ENCODE measurements at regions not wholly inside any gene's neighbourhood (a gene's known extent, or its start where the extent isn't known, plus 50 kb on each side); places are given as distances from the start of the nearest gene placed in this dataset.
"Not testable (repeated sequence)": the region's sequence is repeated elsewhere in the genome, so short reads cannot be mapped to it uniquely, and the experiment has no call there.

DNA sequence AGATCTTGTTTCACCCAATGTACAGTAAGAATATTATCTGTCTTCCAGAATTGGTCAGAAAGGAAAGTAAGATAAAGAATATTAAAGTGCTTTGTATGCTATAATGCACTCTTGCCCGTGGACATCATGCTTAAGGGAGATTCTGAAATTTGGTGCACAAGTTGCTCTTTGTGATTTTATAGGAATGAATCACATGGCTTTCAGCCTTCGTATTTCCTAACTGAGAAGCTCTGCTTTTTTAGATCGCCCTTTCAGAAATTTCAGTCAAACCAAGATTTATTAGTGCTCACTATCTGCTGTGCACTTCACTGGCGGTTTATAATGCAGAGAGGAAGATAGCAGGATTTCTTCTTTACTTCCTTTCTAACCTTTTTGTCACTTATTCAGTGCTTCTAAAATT, 1248.5 kb upstream of the LRRN3 start:
- H3K36me3 Mint-ChIP-seq: no peaks in the 10 kb centered on the region
- no peaks in the 10 kb centered on the region for H3K9me3 Mint-ChIP-seq
- DNase-seq (ENCODE audit: low spot score in 2 of 2): no peak
- H3K27ac Mint-ChIP-seq: no peak overlapping the region
- no peaks in the 10 kb centered on the region for H3K4me1 Mint-ChIP-seq
- no peak for ATAC-seq
- no peak overlapping the region for H3K4me3 Mint-ChIP-seq

DNA sequence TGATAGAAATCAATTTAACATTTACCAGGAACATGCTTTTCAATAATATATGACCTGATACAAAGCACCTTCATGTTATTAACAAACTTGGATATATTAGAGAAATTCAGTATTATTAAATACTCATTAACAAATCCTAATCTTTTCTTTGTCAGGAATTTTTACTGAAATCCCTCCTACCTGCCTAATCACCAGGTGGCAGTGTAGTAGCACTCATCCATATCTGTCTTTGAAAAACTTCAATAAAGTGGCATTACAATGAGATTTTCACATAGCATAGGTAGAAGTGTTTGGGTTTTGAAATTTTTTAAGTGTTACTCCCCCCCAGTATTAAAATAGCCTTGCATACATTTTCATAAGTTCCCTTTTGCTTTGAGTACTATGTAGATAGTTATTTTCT, 1246.6 kb upstream of the LRRN3 start:
- Mint-ChIP-seq H3K36me3 (no peaks in the 10 kb centered on the region), H3K27ac (no peak overlapping the region), H3K4me1 (no peaks in the 10 kb centered on the region), H3K9me3 (peaks cover 2% of the 10 kb centered on the region), H3K4me3 (no peak overlapping the region)
- ATAC-seq (no peak), DNase-seq (ENCODE audit: low spot score in 2 of 2) (no peak)

DNA sequence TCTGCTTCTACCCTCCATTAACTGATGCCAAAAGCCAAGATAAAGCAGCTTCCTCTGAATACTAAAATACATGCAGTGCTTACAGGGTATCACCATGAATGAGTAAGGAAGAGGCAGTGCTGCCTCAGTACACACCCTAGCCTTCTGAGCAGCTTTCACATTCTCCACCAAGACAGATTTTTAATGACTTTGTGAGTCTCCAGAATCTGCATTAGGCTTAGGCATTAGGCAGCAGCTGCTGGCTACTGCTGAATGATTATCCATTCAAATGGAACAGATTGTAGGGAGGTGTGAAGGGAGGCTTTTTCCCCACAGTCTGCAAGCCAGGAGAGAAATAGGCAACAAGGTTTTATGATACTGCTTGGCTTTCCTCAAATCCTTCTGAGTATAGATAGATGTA, 1226.7 kb upstream of the LRRN3 start:
- no peak overlapping the region for H3K27ac Mint-ChIP-seq
- ATAC-seq: no peak
- H3K36me3 Mint-ChIP-seq: no peaks in the 10 kb centered on the region
- H3K4me3 Mint-ChIP-seq: no peak overlapping the region
- DNase-seq (ENCODE audit: low spot score in 2 of 2): no peak
- peaks cover 8% of the 10 kb centered on the region for H3K9me3 Mint-ChIP-seq
- no peaks in the 10 kb centered on the region for H3K4me1 Mint-ChIP-seq

DNA sequence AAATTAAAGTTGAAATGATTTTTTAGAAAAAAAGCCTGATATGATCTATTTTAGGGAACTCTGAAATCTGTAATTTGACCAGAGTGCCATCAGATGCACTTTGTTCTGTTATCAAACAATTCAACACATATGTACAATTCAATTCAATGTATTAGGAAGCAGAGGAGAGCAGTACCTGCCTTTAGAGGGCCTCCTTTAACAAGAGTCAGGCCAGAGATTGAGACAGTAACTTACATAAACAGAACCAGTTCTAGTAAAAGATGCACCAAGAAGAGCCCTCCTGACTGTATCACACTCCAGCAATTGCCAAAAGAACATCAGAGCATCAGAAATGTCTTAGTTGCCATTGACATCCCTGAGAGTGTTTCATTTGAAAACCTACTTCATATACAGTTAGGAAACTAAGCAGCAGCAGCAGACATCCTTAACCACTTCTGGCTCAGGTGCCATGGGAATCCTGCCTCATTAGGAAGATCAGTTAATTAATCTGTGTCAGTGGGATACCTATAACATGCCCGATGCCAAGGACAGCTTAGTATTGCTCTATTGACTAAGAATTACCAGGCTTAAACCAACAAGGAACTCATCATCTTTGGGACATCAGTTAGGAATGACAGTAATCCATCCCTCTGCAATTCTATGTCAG, 1222.6 kb upstream of the LRRN3 start:
- Mint-ChIP-seq H3K36me3 (no peaks in the 10 kb centered on the region), H3K4me1 (no peaks in the 10 kb centered on the region), H3K9me3 (peaks cover 8% of the 10 kb centered on the region), H3K4me3 (no peak overlapping the region), H3K27ac (no peak overlapping the region)
- DNase-seq (ENCODE audit: low spot score in 2 of 2): no peak
- no peak for ATAC-seq

DNA sequence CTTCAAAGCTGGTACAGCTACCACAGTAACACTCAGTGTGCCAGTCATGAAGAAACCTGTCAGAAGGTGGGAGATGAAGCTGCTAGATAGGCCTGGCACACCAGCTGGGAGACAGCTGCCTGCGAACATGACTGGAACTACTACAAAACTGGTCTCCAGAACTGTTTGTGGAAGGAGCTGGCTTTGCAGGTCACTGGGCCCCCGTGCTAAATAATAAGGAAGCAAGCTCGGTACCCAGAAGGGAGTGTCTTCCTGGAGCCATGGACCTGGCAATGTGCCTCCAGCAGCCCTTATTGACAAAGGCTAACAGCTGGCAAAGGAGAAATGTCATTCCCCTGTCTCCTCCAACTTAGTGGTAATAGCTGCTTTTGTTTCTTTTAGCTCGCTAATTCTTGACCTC, 1217.6 kb upstream of the LRRN3 start:
- DNase-seq (ENCODE audit: low spot score in 2 of 2): no peak
- Mint-ChIP-seq H3K4me1 (no peaks in the 10 kb centered on the region), H3K9me3 (peaks cover 5% of the 10 kb centered on the region), H3K36me3 (no peaks in the 10 kb centered on the region), H3K4me3 (no peak overlapping the region), H3K27ac (no peak overlapping the region)
- ATAC-seq: no peak

DNA sequence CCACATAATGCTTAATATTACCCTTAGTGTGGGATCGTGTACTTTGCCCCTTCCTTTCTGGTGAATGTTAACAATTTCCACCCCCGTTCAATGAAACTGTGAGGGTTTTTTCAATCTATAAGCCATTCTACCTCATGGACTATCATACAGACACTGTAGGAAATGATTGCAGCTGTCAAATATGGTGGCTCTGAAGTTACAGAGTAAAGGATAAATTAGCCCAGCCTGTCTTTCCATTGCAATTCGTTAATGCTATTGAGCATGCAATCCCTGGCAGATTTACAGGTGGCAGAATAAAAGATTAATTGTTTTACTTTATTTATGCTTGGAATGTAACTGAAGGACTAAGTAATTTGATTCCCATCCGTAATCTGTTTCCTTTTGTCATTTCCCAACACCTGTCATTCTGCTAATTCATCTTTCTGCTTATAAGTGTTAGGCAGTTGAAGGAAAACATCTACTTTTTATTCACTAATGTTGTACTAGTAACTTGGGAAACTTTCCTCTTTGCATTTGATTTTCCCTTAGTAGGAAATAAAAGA, 1211.6 kb upstream of the LRRN3 start:
- Mint-ChIP-seq H3K9me3 (peaks cover 13% of the 10 kb centered on the region), H3K36me3 (no peaks in the 10 kb centered on the region), H3K27ac (no peak overlapping the region), H3K4me3 (no peak overlapping the region), H3K4me1 (no peaks in the 10 kb centered on the region)
- no peak for ATAC-seq
- no peak for DNase-seq (ENCODE audit: low spot score in 2 of 2)

DNA sequence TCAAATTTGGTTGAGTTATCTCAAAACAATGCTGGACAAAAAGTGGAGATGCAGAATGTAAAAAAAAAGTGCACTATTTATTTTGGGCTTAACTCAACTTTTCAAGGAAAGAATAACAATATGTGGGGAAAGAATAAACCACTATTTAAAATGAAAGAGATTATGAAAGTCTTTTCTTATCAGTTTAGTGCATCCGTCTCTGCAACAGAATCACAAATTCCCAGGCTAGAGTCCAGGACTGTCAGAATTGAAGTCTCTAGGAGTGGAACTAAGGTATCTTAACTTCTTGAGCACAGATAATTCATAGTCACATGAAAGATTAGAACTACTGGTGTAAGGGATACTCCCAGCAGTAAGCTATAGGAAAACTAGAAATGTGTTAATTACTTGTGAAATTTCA, 1200.3 kb upstream of the LRRN3 start:
- no peak for DNase-seq (ENCODE audit: low spot score in 2 of 2)
- no peaks in the 10 kb centered on the region for H3K36me3 Mint-ChIP-seq
- no peak for ATAC-seq
- no peak overlapping the region for H3K27ac Mint-ChIP-seq
- H3K4me3 Mint-ChIP-seq: no peak overlapping the region
- no peaks in the 10 kb centered on the region for H3K4me1 Mint-ChIP-seq
- peaks cover 7% of the 10 kb centered on the region for H3K9me3 Mint-ChIP-seq

DNA sequence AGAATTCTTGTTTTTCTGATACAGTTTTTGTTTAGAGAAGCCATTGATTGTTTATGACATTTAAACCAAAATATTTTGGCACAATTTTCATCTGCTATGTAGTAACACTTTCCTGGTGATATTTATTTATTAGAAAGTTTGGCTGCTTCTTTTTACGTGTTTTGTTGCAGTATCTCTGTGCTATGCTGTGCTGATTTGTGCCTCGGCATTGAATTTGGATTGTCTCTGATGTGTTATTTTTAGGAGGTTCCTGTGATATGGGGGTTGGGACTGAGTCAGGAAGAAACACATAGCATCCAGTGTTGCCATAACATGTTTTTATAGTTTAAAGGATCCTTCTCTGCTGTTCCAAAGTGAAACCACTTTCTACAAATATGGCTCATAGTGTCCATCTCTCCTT, 1197.7 kb upstream of the LRRN3 start:
- no peaks in the 10 kb centered on the region for H3K4me1 Mint-ChIP-seq
- no peak overlapping the region for H3K4me3 Mint-ChIP-seq
- H3K27ac Mint-ChIP-seq: no peak overlapping the region
- H3K36me3 Mint-ChIP-seq: no peaks in the 10 kb centered on the region
- DNase-seq (ENCODE audit: low spot score in 2 of 2) (no peak), ATAC-seq (no peak)
- peaks cover 7% of the 10 kb centered on the region for H3K9me3 Mint-ChIP-seq

DNA sequence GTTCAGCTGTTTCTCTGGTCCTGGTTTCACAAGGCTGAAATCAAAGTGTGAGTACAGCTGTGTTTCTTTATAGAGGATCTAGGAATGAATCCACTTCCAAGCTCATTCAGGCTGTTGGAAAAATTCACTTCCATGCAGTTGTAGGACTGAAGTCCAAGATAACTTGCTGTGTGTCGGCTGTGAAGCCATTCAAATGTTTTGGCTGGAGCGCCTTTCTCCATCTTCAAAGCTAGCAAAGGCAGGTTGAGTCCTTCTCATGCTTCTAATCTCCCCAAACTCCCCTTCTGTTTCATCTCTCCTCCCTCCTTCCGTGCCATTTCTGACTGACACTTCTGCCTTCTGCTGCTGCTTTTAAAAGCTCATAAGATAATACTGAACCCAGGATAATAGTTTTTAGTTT, 1195.4 kb upstream of the LRRN3 start:
- Mint-ChIP-seq H3K27ac (no peak overlapping the region), H3K9me3 (peaks cover 7% of the 10 kb centered on the region), H3K4me1 (no peaks in the 10 kb centered on the region), H3K36me3 (no peaks in the 10 kb centered on the region), H3K4me3 (no peak overlapping the region)
- no peak for DNase-seq (ENCODE audit: low spot score in 2 of 2)
- ATAC-seq: no peak

DNA sequence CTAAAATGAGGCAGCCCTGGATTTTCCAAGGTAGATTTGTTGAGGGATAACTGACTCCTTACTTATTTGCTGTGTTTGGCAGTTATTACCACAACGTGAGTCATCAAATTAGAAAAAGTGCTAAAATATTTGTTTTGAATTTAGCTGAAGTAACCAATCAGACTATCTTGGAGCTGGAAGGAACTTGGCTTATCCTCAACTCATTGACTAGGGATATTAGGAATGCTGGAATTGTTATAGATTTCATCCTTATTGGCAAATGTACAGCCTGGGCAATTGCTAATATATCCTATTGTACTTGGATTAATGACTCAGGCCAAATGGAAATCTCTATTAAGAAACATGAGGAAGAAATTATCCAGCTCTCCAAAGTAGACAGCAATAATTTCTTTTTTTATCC, 1189.0 kb upstream of the LRRN3 start:
- Mint-ChIP-seq H3K9me3 (peaks cover 3% of the 10 kb centered on the region), H3K27ac (no peak overlapping the region)

DNA sequence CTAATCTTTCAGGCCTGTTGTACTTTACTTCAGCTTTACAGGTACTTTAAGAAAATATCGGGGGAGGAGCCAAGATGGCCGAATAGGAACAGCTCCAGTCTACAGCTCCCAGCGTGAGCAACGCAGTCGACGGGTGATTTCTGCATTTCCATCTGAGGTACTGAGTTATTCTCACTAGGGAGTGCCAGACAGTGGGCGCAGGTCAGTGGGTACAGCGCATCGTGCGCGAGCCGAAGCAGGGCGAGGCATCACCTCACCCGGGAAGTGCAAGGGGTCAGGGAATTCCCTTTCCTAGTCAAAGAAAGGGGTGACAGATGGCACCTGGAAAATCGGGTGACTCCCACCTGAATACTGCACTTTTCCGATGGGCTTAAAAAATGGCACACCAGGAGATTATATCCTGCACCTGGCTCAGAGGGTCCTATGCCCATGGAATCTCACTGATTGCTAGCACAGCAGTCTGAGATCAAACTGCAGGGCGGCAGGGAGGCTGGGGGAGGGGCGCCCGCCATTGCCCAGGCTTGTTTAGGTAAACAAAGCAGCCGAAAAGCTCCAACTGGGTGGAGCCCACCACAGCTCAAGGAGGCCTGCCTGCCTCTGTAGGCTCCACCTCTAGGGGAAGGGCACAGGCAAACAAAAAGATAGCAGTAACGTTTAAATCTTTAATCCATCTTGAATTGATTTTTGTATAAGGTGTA, 1185.4 kb upstream of the LRRN3 start:
- DNase-seq (ENCODE audit: low spot score in 2 of 2); H3K27ac Mint-ChIP-seq; H3K36me3 Mint-ChIP-seq; ATAC-seq; H3K4me1 Mint-ChIP-seq; H3K4me3 Mint-ChIP-seq; H3K9me3 Mint-ChIP-seq: not testable (repeated sequence)

More for the DNA sequence above, 1189.0 kb upstream of the LRRN3 start:
- DNase-seq (ENCODE audit: low spot score in 2 of 2) (no peak), ATAC-seq (no peak)
- no peak overlapping the region for H3K4me3 Mint-ChIP-seq
- H3K36me3 Mint-ChIP-seq: no peaks in the 10 kb centered on the region
- H3K4me1 Mint-ChIP-seq: no peaks in the 10 kb centered on the region

DNA sequence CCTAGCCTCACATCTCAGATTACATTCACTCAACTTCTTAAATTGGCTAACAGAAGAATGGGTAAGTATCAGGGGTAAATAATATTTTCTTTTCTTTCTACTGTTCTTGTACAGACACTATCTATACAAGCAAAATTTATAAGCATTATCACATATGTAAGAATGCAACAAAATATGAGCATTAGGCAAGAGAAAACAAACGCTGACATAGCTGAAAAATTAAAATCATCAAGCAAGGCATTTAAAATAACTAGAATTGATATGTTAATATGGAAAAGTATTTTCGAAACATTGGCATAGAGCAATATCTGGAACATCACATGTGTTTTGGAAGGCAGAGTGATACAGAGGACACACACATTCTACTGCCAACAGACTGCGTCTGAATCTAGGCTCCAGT, 1175.3 kb upstream of the LRRN3 start:
- peaks cover 6% of the 10 kb centered on the region for H3K9me3 Mint-ChIP-seq
- no peak for ATAC-seq
- DNase-seq (ENCODE audit: low spot score in 2 of 2): no peak
- no peaks in the 10 kb centered on the region for H3K4me1 Mint-ChIP-seq
- H3K27ac Mint-ChIP-seq: no peak overlapping the region
- no peaks in the 10 kb centered on the region for H3K36me3 Mint-ChIP-seq
- H3K4me3 Mint-ChIP-seq: no peak overlapping the region

DNA sequence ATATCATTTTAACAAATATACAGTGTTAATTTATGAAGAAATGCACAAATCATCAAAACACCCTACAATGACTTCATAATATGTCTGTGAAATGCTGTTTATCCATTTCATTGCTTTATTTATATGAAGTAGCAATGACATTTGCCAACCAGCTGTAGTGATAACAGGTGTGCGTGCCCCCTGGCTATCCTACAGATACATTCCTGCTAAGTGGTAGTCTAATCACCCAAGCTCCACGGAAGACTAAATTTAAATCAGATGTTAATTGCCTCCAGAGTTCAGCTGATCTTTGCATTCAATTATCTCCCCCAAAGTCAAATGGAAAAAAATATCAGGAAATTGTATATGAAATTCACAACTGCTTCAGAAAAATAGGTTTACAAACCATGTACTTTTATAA, 1164.2 kb upstream of the LRRN3 start:
- no peak for DNase-seq (ENCODE audit: low spot score in 2 of 2)
- H3K4me1 Mint-ChIP-seq: no peaks in the 10 kb centered on the region
- H3K27ac Mint-ChIP-seq: no peak overlapping the region
- no peak overlapping the region for H3K4me3 Mint-ChIP-seq
- peaks cover 20% of the 10 kb centered on the region for H3K9me3 Mint-ChIP-seq
- no peaks in the 10 kb centered on the region for H3K36me3 Mint-ChIP-seq
- ATAC-seq: no peak

DNA sequence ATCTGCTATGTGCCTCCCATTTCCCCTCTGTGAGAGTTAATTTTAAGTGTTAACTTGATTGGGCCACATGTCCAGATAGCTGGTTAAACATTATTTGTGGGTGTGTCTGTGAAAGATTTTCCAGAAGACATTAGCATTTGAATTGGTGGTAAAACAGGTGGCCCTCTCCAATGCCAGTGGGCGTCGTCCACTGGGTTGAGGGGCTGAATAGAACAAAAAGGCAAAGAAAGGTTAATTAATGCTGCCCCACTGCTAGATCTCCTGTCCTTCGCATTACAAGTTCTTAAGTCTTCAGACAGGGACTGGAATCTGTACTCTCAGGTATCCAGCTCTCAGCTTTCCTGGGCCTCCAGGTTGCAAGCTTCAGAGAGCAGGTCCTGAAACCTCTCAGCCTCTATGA, 1160.9 kb upstream of the LRRN3 start:
- no peak overlapping the region for H3K4me3 Mint-ChIP-seq
- no peak for ATAC-seq

DNA sequence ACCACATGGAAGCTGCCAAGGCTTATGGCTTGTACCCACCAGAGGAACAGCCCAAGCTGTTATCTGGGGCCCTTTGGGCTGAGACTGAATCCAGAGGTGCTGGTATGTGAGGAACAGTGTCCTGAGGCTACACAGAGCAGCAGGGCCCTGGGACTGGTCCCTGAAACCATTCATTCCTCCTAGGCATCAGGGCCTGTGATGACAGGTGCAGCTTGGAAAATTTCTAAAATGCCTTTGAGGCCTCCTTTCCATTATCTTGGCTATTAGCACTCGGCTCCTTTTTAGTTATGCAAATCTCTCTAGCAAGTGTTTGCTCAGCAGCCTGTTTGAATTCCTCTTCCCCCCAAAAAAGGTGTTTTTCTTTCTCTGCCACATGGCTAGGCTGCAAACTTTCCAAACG, 1151.7 kb upstream of the LRRN3 start:
- Mint-ChIP-seq H3K4me1 (no peaks in the 10 kb centered on the region), H3K9me3 (peaks cover 6% of the 10 kb centered on the region), H3K36me3 (no peaks in the 10 kb centered on the region), H3K4me3 (no peak overlapping the region), H3K27ac (no peak overlapping the region)
- DNase-seq (ENCODE audit: low spot score in 2 of 2) (no peak), ATAC-seq (no peak)

More for the DNA sequence above, 1160.9 kb upstream of the LRRN3 start:
- Mint-ChIP-seq H3K36me3 (no peaks in the 10 kb centered on the region), H3K9me3 (peaks cover 10% of the 10 kb centered on the region), H3K27ac (no peak overlapping the region), H3K4me1 (no peaks in the 10 kb centered on the region)
- DNase-seq (ENCODE audit: low spot score in 2 of 2): no peak

DNA sequence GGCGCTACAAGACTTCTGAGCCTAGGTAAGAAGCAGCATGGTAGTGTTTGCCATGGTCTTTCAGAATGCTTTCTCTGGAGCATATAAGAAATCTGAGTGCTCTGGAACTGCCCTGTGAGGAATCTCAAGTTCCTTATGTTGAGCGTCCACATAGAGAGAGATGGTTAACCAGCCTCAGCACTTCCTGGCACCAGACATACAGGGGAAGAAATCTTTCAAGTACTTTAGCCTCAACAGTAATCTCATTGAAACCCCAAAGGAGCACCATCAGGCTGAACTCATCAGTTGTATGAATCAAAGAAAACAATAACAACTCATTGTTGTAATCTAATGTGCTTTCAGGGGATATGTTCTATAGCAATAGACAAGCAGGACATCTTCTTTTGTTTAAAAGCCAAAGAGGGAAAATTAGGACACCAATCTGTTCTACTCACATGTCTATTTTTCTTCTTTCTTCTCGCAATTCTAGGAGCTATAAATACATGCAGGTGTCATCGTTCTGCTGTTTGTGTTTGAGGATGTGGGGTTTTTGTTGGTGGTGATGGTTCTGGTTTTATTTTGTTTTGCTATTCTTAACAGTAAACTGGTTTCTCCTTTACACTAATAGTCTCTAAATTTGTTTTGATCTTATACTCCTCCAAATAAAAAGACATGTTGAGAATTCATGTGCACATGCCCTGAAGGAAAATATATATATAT, 1145.0 kb upstream of the LRRN3 start:
- ATAC-seq: no peak
- H3K4me3 Mint-ChIP-seq: no peak overlapping the region
- DNase-seq (ENCODE audit: low spot score in 2 of 2): no peak
- no peaks in the 10 kb centered on the region for H3K36me3 Mint-ChIP-seq
- H3K27ac Mint-ChIP-seq: no peak overlapping the region
- H3K9me3 Mint-ChIP-seq: peaks cover 11% of the 10 kb centered on the region
- H3K4me1 Mint-ChIP-seq: no peaks in the 10 kb centered on the region
